ENCODE measurements at regions not wholly inside any gene's neighbourhood (a gene's known extent, or its start where the extent isn't known, plus 50 kb on each side); places are given as distances from the start of the nearest gene placed in this dataset.

- H3K4me3 ChIP-seq = peak overlapping the region in 3 of 4 donors; percentile 62 to 86 (median 83)
- in situ Hi-C loops (cut with MboI; ENCODE audit: low pct_ligation_motif_present in 1 of 4, low pct_unique_long_range_greater_than_20kb in 1 of 4, low sequenced_read_pairs in 3 of 4) (loop anchor here in 3 of 4 donors (10.0 to 25.0 kb wide), 3 partner anchors 85 to 833 kb away; partner anchors contain the start of genes RNASEH2B (in 1 of the 3) and TRIM13 (in 1 of the 3)), intact Hi-C loops (cut with DNase I; ENCODE audit: low total_unique reads) (loop anchor here (2.0 to 10.0 kb wide), 3 partner anchors 47 to 825 kb away; partner anchors contain the start of genes RNASEH2B and TRIM13)
- peaks cover 5 to 77% (median 28%) of the 10 kb centered on the region in 4 donors for H3K4me1 ChIP-seq
- DNase-seq = no peak
- H3K9me3 ChIP-seq = no peaks in the 10 kb centered on the region
- H3K27me3 ChIP-seq = no peaks in the 10 kb centered on the region
- WGBS, 2 donors (ENCODE audit: low coverage in 1 of 2) = 7 to 8% methylated on average over 12 of the region's 12 CpGs
- TF ChIP-seq EP300 (IDR thresholded peaks at IDR 0.05; ENCODE audit: low read depth) = no peak
- TF ChIP-seq CTCF (IDR thresholded peaks at IDR 0.05) = no peak
- TF ChIP-seq POLR2A (IDR thresholded peaks at IDR 0.05) = no peak
- no peak for TF ChIP-seq POLR2AphosphoS5 (IDR thresholded peaks at IDR 0.05)
- peak overlapping the region; percentile 91 to 96 (median 94) for H3K27ac ChIP-seq
- no peaks in the 10 kb centered on the region for H3K36me3 ChIP-seq
Measured at GRCh38 chr13:50079655-50080202, 64.5 kb downstream of the KCNRG start.

- H3K9me3 ChIP-seq = no peaks in the 10 kb centered on the region
- H3K27me3 ChIP-seq = no peaks in the 10 kb centered on the region
- H3K4me1 ChIP-seq = peaks cover 5 to 78% (median 29%) of the 10 kb centered on the region in 4 donors
- peak; percentile 30 for DNase-seq
- H3K36me3 ChIP-seq = no peaks in the 10 kb centered on the region
- intact Hi-C loops (cut with DNase I; ENCODE audit: low total_unique reads) (loop anchor here (2.0 to 10.0 kb wide), 3 partner anchors 46 to 824 kb away; partner anchors contain the start of genes RNASEH2B and TRIM13), in situ Hi-C loops (cut with MboI; ENCODE audit: low pct_ligation_motif_present in 1 of 4, low pct_unique_long_range_greater_than_20kb in 1 of 4, low sequenced_read_pairs in 3 of 4) (loop anchor here in 3 of 4 donors (10.0 to 25.0 kb wide), 3 partner anchors 86 to 832 kb away; partner anchors contain the start of genes RNASEH2B (in 1 of the 3) and TRIM13 (in 1 of the 3))
- no peak for TF ChIP-seq POLR2AphosphoS5 (IDR thresholded peaks at IDR 0.05)
- no peak for TF ChIP-seq CTCF (IDR thresholded peaks at IDR 0.05)
- no peak for TF ChIP-seq EP300 (IDR thresholded peaks at IDR 0.05; ENCODE audit: low read depth)
- TF ChIP-seq POLR2A (IDR thresholded peaks at IDR 0.05) = no peak
- 1 to 2% methylated on average over 11 to 29 of the region's 29 CpGs for WGBS, 2 donors (ENCODE audit: low coverage in 1 of 2)
- peak overlapping the region; percentile 91 to 96 (median 94) for H3K27ac ChIP-seq
- peak overlapping the region; percentile 62 to 86 (median 83) for H3K4me3 ChIP-seq
Measured at GRCh38 chr13:50080203-50080910, 65.1 kb downstream of the KCNRG start.

GRCh38 chr13:50080911-50081678 lies 65.9 kb downstream of the KCNRG start:
- intact Hi-C loops (cut with DNase I; ENCODE audit: low total_unique reads) (loop anchor here (2.0 to 10.0 kb wide), 3 partner anchors 46 to 824 kb away; partner anchors contain the start of genes RNASEH2B and TRIM13), in situ Hi-C loops (cut with MboI; ENCODE audit: low pct_ligation_motif_present in 1 of 4, low pct_unique_long_range_greater_than_20kb in 1 of 4, low sequenced_read_pairs in 3 of 4) (loop anchor here in 3 of 4 donors (10.0 to 25.0 kb wide), 3 partner anchors 86 to 831 kb away; partner anchors contain the start of genes RNASEH2B (in 1 of the 3) and TRIM13 (in 1 of the 3))
- TF ChIP-seq POLR2AphosphoS5 (IDR thresholded peaks at IDR 0.05) (no peak), POLR2A (IDR thresholded peaks at IDR 0.05) (no peak), CTCF (IDR thresholded peaks at IDR 0.05) (no peak), EP300 (IDR thresholded peaks at IDR 0.05; ENCODE audit: low read depth) (no peak)
- peak overlapping the region; percentile 62 to 86 (median 83) for H3K4me3 ChIP-seq
- H3K9me3 ChIP-seq = no peaks in the 10 kb centered on the region
- H3K4me1 ChIP-seq = peaks cover 5 to 72% (median 27%) of the 10 kb centered on the region in 4 donors
- peak overlapping the region; percentile 91 to 96 (median 94) for H3K27ac ChIP-seq
- no peaks in the 10 kb centered on the region for H3K36me3 ChIP-seq
- no peaks in the 10 kb centered on the region for H3K27me3 ChIP-seq
- 0% methylated on average over 11 to 63 of the region's 67 CpGs for WGBS, 2 donors (ENCODE audit: low coverage in 1 of 2)
- DNase-seq = peak; percentile 61

All from transverse colon (tissue), 4 donors.